ENCODE measurements at regions not wholly inside any gene's neighbourhood (a gene's known extent, or its start where the extent isn't known, plus 50 kb on each side); places are given as distances from the start of the nearest gene placed in this dataset.

GRCh38 chr1:13994386-13994785, 294.4 kb downstream of the PRDM2 start:
- Histone ChIP-seq H3K4me3 (replicated peaks; ENCODE audit: insufficient read depth, low read length) (no peak overlapping the region), H3K27me3 (ENCODE audit: insufficient read depth, poor library complexity, severe bottlenecking) (no peaks in the 10 kb centered on the region), H3K27ac (replicated peaks) (no peak overlapping the region)
- no peak for DNase-seq (ENCODE audit: low read depth in 1 of 2, low spot score in 1 of 2)
- TF ChIP-seq REST (IDR thresholded peaks at IDR 0.05; ENCODE audit: insufficient replicate concordance, low read depth) (no peak), POLR2AphosphoS5 (IDR thresholded peaks at IDR 0.05; ENCODE audit: low read depth) (no peak), GABPA (IDR thresholded peaks at IDR 0.05; ENCODE audit: low read depth) (no peak), SPI1 (IDR thresholded peaks at IDR 0.05; ENCODE audit: borderline replicate concordance, low read depth) (no peak)
- TF ChIP-seq, protein P1, sequence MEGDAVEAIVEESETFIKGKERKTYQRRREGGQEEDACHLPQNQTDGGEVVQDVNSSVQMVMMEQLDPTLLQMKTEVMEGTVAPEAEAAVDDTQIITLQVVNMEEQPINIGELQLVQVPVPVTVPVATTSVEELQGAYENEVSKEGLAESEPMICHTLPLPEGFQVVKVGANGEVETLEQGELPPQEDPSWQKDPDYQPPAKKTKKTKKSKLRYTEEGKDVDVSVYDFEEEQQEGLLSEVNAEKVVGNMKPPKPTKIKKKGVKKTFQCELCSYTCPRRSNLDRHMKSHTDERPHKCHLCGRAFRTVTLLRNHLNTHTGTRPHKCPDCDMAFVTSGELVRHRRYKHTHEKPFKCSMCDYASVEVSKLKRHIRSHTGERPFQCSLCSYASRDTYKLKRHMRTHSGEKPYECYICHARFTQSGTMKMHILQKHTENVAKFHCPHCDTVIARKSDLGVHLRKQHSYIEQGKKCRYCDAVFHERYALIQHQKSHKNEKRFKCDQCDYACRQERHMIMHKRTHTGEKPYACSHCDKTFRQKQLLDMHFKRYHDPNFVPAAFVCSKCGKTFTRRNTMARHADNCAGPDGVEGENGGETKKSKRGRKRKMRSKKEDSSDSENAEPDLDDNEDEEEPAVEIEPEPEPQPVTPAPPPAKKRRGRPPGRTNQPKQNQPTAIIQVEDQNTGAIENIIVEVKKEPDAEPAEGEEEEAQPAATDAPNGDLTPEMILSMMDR (IDR thresholded peaks at IDR 0.05; ENCODE audit: insufficient read depth, low read length): no peak

- H3K4me3 ChIP-seq (replicated peaks; ENCODE audit: insufficient read depth, low read length): no peak overlapping the region
- H3K27me3 ChIP-seq (ENCODE audit: insufficient read depth, poor library complexity, severe bottlenecking): no peaks in the 10 kb centered on the region
- no peak overlapping the region for H3K27ac ChIP-seq (replicated peaks)
- no peak for TF ChIP-seq POLR2AphosphoS5 (IDR thresholded peaks at IDR 0.05; ENCODE audit: low read depth)
- TF ChIP-seq GABPA (IDR thresholded peaks at IDR 0.05; ENCODE audit: low read depth): no peak
- TF ChIP-seq SPI1 (IDR thresholded peaks at IDR 0.05; ENCODE audit: borderline replicate concordance, low read depth): no peak
- no peak for TF ChIP-seq REST (IDR thresholded peaks at IDR 0.05; ENCODE audit: insufficient replicate concordance, low read depth)
- TF ChIP-seq, protein P1 (IDR thresholded peaks at IDR 0.05; ENCODE audit: insufficient read depth, low read length): no peak
- DNase-seq (ENCODE audit: low read depth in 1 of 2, low spot score in 1 of 2): no peak
Measured at GRCh38 chr1:13996334-13996733, 296.3 kb downstream of the PRDM2 start.

DNA sequence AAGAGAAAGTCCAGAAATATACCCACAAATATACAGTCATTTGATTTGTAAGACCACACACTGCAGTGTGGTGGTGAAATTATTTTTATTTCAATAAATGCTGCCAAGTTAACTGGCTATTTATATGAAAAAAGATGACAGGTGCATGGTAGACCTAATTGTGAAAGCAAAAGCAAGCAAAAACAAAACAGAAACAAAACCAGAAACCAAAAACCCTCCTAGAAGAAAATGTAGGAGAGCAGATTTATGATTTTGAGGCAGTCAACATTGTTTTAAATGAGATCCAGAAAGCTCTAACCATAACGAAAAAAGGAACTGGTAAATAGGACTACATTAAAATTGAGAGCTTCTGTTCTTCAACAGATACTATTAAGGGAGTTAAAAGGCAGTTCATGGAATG, 303.6 kb downstream of the PRDM2 start:
- DNase-seq (ENCODE audit: low read depth in 1 of 2, low spot score in 1 of 2): no peak
- H3K27me3 ChIP-seq (ENCODE audit: insufficient read depth, poor library complexity, severe bottlenecking): no peaks in the 10 kb centered on the region
- TF ChIP-seq POLR2AphosphoS5 (IDR thresholded peaks at IDR 0.05; ENCODE audit: low read depth): no peak
- no peak for TF ChIP-seq SPI1 (IDR thresholded peaks at IDR 0.05; ENCODE audit: borderline replicate concordance, low read depth)
- TF ChIP-seq REST (IDR thresholded peaks at IDR 0.05; ENCODE audit: insufficient replicate concordance, low read depth): no peak
- TF ChIP-seq, protein P1 (IDR thresholded peaks at IDR 0.05; ENCODE audit: insufficient read depth, low read length): no peak
- no peak for TF ChIP-seq GABPA (IDR thresholded peaks at IDR 0.05; ENCODE audit: low read depth)
- H3K27ac ChIP-seq (replicated peaks): no peak overlapping the region
- no peak overlapping the region for H3K4me3 ChIP-seq (replicated peaks; ENCODE audit: insufficient read depth, low read length)
